Fibroblast of gingiva (primary cell): ENCODE measurements at regions not wholly inside any gene's neighbourhood (a gene's known extent, or its start where the extent isn't known, plus 50 kb on each side); places are given as distances from the start of the nearest gene placed in this dataset.

ENCODE experiments used
- DNase-seq: peaks from one replicate; pipeline ENCODE4 v3.0.0-alpha.2; 2011; ENCODE audit warnings: low read depth

DNA sequence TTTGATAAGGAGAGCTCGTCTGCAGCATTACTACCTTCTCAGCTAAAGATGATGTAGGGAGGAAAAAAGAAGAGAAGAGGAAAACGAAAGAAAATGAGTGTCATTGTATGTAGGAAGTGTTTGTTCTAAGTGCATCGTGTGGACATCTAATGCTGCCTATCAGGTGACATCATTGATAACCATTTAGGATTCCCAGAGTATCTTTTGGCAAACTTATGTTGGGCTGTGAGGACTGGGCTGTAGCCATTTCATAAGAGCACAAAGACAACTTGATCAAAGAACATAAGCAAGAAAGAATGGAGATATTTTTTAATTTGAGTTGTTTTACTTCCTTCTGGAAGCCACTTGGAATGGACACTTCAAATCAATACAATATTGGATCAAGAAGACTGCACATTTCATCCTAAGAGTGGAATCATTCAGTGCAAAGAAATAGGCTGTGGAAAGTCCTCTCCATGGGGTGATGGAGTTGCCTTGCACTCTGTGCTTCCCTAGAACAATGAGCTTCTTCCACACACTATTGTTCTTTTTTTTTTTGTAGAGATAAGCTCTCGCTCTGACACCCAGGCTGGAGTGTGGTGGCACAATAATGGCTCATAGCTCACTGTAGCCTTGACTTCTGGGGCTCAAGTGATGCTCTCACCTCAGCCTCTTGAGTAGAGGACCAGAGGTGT lies 52.4 kb upstream of the UBL3 start:
- DNase-seq, result no peak

DNA sequence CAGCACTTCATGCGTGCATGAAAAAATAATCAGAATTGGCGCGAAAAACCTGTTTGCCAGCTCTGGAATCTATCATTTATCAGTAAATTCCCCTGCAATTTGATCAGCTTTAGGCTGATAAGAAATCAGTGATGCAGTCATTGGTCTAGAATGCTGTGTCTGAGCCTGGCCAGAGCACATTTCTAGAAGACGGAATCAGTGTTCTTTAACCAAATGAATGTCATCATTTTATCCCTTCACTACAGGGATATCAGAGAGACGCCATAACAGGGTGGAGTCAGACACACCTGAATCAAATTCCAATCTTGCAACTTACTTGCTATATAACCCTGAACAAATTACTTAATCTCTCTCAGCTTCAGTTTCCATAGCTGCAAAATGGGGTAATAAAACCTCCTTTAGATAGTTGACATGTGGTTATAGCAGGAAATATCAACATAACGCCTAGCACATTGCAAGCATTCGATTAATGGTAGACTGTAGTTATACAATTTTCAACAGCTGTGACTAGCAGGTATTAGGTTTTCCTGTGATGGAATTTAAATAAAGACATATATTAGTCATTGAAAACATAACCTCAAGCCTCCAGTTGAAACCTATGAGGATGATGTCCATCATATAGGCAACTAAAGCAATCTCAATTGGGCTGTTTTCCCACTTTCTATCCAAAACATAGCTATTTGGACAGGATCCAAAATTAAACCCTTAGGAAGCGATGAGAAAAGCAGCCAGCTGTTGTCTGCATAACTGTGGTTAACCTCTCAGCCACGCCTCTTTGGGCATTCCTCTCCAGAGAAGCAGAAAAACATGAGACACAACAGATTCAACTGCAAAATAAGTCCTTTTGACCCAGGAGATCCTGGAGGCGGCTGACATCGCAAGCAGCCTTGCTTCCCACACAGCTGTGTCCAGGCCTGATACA lies 51.6 kb upstream of the UBL3 start:
- peak; percentile 74 for DNase-seq
